Fibroblast of skin of right quadriceps (primary cell): ENCODE measurements at regions not wholly inside any gene's neighbourhood (a gene's known extent, or its start where the extent isn't known, plus 50 kb on each side); places are given as distances from the start of the nearest gene placed in this dataset.

Experiments
- DNase-seq: peaks from one replicate; pipeline ENCODE4 v3.0.0-alpha.2; 2013

GRCh38 chr13:78770601-78771000 lies 111.6 kb upstream of the OBI1 start:
- no peak for DNase-seq

GRCh38 chr13:78768950-78769349 lies 110.0 kb upstream of the OBI1 start:
- no peak for DNase-seq

GRCh38 chr13:78764665-78765064 lies 105.7 kb upstream of the OBI1 start:
- DNase-seq, result no peak

- DNase-seq, result no peak
Measured at GRCh38 chr13:78762825-78763224, 103.9 kb upstream of the OBI1 start.

- DNase-seq, result no peak
Measured at GRCh38 chr13:78759704-78760103, 100.7 kb upstream of the OBI1 start.

GRCh38 chr13:78758549-78758948 lies 99.6 kb upstream of the OBI1 start:
- no peak for DNase-seq

GRCh38 chr13:78753435-78753834 lies 94.5 kb upstream of the OBI1 start:
- no peak for DNase-seq

GRCh38 chr13:78750735-78751134 lies 91.8 kb upstream of the OBI1 start:
- DNase-seq, result no peak

- DNase-seq, result no peak
Measured at GRCh38 chr13:78743973-78744372, 85.0 kb upstream of the OBI1 start.

- no peak for DNase-seq
Measured at GRCh38 chr13:78742659-78743058, 83.7 kb upstream of the OBI1 start.

GRCh38 chr13:78736142-78736541 lies 77.2 kb upstream of the OBI1 start:
- DNase-seq, result no peak

GRCh38 chr13:78732445-78733017 lies 73.6 kb upstream of the OBI1 start:
- no peak for DNase-seq

- DNase-seq, result no peak
Measured at GRCh38 chr13:78722700-78723099, 63.7 kb upstream of the OBI1 start.

- no peak for DNase-seq
Measured at GRCh38 chr13:78719367-78719766, 60.4 kb upstream of the OBI1 start.

- no peak for DNase-seq
Measured at GRCh38 chr13:78714717-78715116, 55.8 kb upstream of the OBI1 start.

- no peak for DNase-seq
Measured at GRCh38 chr13:78712831-78713230, 53.9 kb upstream of the OBI1 start.

- no peak for DNase-seq
Measured at GRCh38 chr13:78709028-78709427, 50.1 kb upstream of the OBI1 start.
